Body of pancreas (tissue), 4 donors: ENCODE measurements at regions not wholly inside any gene's neighbourhood (a gene's known extent, or its start where the extent isn't known, plus 50 kb on each side); places are given as distances from the start of the nearest gene placed in this dataset.

ENCODE experiments used
- ATAC-seq: fragments of 150-250 bp; one replicate; pipeline ENCODE4 v1.9.1; 2016
- DNase-seq, 4 donors: peaks; one replicate each; pipeline ENCODE4 v3.0.0-alpha.2; 2019
- H3K27ac ChIP-seq, 4 donors: fragments of 200-600 bp; sonication (generic); 1 replicate in 3 of 4; 2 replicates in 1 of 4; pipeline versions ENCODE4 v1.5.1 to v1.6.1; 2016 to 2019; ENCODE audit warnings: mild to moderate bottlenecking in 1 of 4, mixed read lengths in 1 of 4, moderate library complexity in 1 of 4
- H3K27me3 ChIP-seq, 2 donors: fragments of 200-600 bp; sonication (generic); one replicate each; pipeline ENCODE4 v1.6.0; 2016; ENCODE audit warnings: mild to moderate bottlenecking in 1 of 2
- H3K36me3 ChIP-seq, 2 donors: fragments of 200-600 bp; sonication (generic); replicated peaks in 1 of 2; 2 replicates each; pipeline ENCODE4 v1.5.1; 2016; ENCODE audit warnings: low read depth in 2 of 2; ENCODE audit not compliant: insufficient read depth in 1 of 2
- H3K4me1 ChIP-seq: fragments of 200-600 bp; sonication (generic); one replicate; pipeline ENCODE4 v1.6.0; 2016
- H3K4me3 ChIP-seq, 2 donors: fragments of 200-600 bp; sonication (generic); 1 replicate in 1 of 2; 2 replicates in 1 of 2; pipeline ENCODE4 v1.5.1; 2016 to 2019
- H3K9me3 ChIP-seq, 3 donors: fragments of 200-600 bp; sonication (generic); 1 replicate in 2 of 3; 2 replicates in 1 of 3; pipeline ENCODE4 v1.5.1; 2016
- POLR2A ChIP-seq, 3 donors: fragments of 450-650 bp; IDR thresholded peaks; one replicate each; pipeline ENCODE4 v1.6.1; 2016; ENCODE audit warnings: antibody characterized with exemption in 3 of 3, mild to moderate bottlenecking in 2 of 3
- WGBS, 2 donors: methylation state at CpG; one replicate each; pipeline ENCODE4 v1.1.5; 2017; 5-methylcytosine and 5-hydroxymethylcytosine counted together
- intact Hi-C: fragments of 100-400 bp; cut with DNase I; formaldehyde crosslinking; loops from one replicate; pipeline ENCODE4 v1.15.1; 2023
- TF ChIP-seq, protein P1 (sequence below), 7 experiments: fragments of 450-650 bp in 4 of 7; fragments of 200-600 bp in 3 of 7; sonication (generic) in 3 of 7; IDR thresholded peaks; one replicate each; pipeline ENCODE4 v1.5.1; 2016 to 2019; ENCODE audit warnings: antibody characterized with exemption in 7 of 7

DNA sequence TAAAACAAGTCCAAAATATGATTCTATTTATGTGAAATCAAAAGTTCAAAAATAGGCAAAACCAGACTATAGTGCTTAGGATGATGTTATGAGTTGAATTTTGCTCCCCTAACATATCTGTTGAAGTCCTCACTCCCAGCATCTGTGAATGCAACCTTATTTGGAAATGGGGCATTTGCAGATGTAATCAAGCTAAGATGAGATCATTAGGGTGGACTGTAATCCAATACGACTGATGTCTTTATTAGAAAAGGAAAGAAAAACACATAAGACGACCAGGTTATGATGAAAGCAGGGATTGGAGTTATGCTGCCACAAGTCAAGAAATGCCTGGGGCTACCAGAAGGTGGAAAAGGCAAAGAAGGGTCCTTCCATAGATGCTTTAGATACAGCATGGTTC, 110.5 kb upstream of the CCDC39 start:
- Histone ChIP-seq H3K27ac (no peak overlapping the region), H3K9me3 (no peaks in the 10 kb centered on the region), H3K4me1 (no peaks in the 10 kb centered on the region), H3K36me3 (no peaks in the 10 kb centered on the region), H3K4me3 (no peak overlapping the region), H3K27me3 (no peaks in the 10 kb centered on the region)
- WGBS, 2 donors: 37 to 48% methylated on average over 2 of the region's 2 CpGs
- ATAC-seq: no peak
- intact Hi-C loops: no loop called here
- DNase-seq: no peak
- TF ChIP-seq, protein P1, sequence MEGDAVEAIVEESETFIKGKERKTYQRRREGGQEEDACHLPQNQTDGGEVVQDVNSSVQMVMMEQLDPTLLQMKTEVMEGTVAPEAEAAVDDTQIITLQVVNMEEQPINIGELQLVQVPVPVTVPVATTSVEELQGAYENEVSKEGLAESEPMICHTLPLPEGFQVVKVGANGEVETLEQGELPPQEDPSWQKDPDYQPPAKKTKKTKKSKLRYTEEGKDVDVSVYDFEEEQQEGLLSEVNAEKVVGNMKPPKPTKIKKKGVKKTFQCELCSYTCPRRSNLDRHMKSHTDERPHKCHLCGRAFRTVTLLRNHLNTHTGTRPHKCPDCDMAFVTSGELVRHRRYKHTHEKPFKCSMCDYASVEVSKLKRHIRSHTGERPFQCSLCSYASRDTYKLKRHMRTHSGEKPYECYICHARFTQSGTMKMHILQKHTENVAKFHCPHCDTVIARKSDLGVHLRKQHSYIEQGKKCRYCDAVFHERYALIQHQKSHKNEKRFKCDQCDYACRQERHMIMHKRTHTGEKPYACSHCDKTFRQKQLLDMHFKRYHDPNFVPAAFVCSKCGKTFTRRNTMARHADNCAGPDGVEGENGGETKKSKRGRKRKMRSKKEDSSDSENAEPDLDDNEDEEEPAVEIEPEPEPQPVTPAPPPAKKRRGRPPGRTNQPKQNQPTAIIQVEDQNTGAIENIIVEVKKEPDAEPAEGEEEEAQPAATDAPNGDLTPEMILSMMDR (IDR thresholded peaks at IDR 0.05): no peak
- TF ChIP-seq POLR2A (IDR thresholded peaks at IDR 0.05): no peak

GRCh38 chr3:180798197-180798596, 114.3 kb upstream of the FXR1 start:
- intact Hi-C loops: no loop called here
- Histone ChIP-seq H3K36me3 (no peaks in the 10 kb centered on the region), H3K9me3 (no peaks in the 10 kb centered on the region), H3K27me3 (no peaks in the 10 kb centered on the region), H3K4me1 (no peaks in the 10 kb centered on the region), H3K27ac (no peak overlapping the region), H3K4me3 (no peak overlapping the region)
- no peak for ATAC-seq
- 55 to 63% methylated on average over 4 of the region's 4 CpGs for WGBS, 2 donors
- no peak for TF ChIP-seq POLR2A (IDR thresholded peaks at IDR 0.05)
- TF ChIP-seq, protein P1 (IDR thresholded peaks at IDR 0.05): no peak
- no peak for DNase-seq

GRCh38 chr3:180802837-180803236, 109.6 kb upstream of the FXR1 start:
- Histone ChIP-seq H3K27me3 (no peaks in the 10 kb centered on the region), H3K4me1 (no peaks in the 10 kb centered on the region), H3K4me3 (no peak overlapping the region), H3K9me3 (no peaks in the 10 kb centered on the region), H3K27ac (no peak overlapping the region), H3K36me3 (no peaks in the 10 kb centered on the region)
- no peak for TF ChIP-seq POLR2A (IDR thresholded peaks at IDR 0.05)
- TF ChIP-seq, protein P1 (IDR thresholded peaks at IDR 0.05): peak in 5 of 7 experiments; percentile 28 to 36 (median 30)
- ATAC-seq (no peak), DNase-seq (no peak)
- intact Hi-C loops: no loop called here

- no peak for TF ChIP-seq POLR2A (IDR thresholded peaks at IDR 0.05)
- TF ChIP-seq, protein P1 (IDR thresholded peaks at IDR 0.05): peak in 1 of 7 experiments; percentile 2
- Histone ChIP-seq H3K27ac (no peak overlapping the region), H3K9me3 (no peaks in the 10 kb centered on the region), H3K4me3 (no peak overlapping the region), H3K27me3 (no peaks in the 10 kb centered on the region), H3K36me3 (no peaks in the 10 kb centered on the region), H3K4me1 (no peaks in the 10 kb centered on the region)
- intact Hi-C loops: no loop called here
- DNase-seq (no peak), ATAC-seq (no peak)
- WGBS, 2 donors: 30 to 40% methylated on average over 6 of the region's 6 CpGs
Measured at GRCh38 chr3:180804916-180805315, 107.6 kb upstream of the FXR1 start.

DNA sequence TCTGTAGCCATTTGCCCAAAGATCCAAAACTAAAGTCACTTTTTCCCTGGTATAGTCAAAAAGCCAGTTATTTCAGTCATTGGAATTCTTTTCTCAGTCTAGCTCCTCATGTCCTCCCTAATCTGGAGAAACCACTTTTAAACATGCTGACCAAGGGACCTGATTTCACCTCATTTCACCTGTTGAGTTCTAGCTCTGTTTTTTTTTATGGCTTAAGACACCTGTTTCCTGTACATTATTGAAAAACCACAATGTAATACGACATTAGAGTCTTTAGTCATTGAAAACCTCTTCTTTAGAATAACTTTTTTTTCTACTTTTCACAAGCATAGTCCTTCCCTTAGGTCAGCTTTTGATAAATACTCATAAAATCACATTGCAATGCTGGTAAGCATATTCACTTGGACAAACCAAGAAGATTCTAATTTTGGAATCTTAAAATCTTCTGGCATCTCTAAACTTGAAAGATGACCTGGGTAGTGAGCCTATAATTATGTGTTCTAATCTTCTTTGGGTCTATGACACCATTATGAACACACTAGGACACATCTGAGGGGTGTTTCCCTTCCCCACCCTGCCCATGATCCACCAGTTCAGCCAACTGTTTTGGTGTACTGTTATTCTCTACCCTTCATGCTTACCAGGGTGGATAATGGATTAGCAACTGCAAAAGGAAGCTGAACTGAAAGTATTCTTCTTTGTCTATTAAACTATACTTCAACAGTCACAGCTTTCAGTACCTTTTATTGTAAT, 103.5 kb upstream of the FXR1 start:
- no peaks in the 10 kb centered on the region for H3K9me3 ChIP-seq
- H3K27ac ChIP-seq: no peak overlapping the region
- H3K4me3 ChIP-seq: no peak overlapping the region
- DNase-seq (no peak), ATAC-seq (no peak)
- 36 to 55% methylated on average over 1 of the region's 1 CpG for WGBS, 2 donors
- H3K27me3 ChIP-seq: no peaks in the 10 kb centered on the region
- intact Hi-C loops: no loop called here
- no peaks in the 10 kb centered on the region for H3K4me1 ChIP-seq
- no peaks in the 10 kb centered on the region for H3K36me3 ChIP-seq
- TF ChIP-seq, protein P1 (IDR thresholded peaks at IDR 0.05): no peak
- TF ChIP-seq POLR2A (IDR thresholded peaks at IDR 0.05): no peak
